ENCODE measurements at regions not wholly inside any gene's neighbourhood (a gene's known extent, or its start where the extent isn't known, plus 50 kb on each side); places are given as distances from the start of the nearest gene placed in this dataset.
A peak's percentile ranks its signal among the peaks of the same experiment; 100 is the strongest.

GRCh38 chr12:75909714-75910656 lies 121.6 kb downstream of the PHLDA1 start:
- Histone ChIP-seq H3K27ac (ENCODE audit: low read depth, low read length) (peak overlapping the region; percentile 65), H3K36me3 (ENCODE audit: control insufficient read depth, insufficient read depth, low read length) (no peaks in the 10 kb centered on the region), H3K4me1 (ENCODE audit: control insufficient read depth, insufficient read depth, low read length) (peaks cover 8% of the 10 kb centered on the region), H3K4me3 (ENCODE audit: low read depth, low read length) (no peak overlapping the region), H3K9me3 (ENCODE audit: control insufficient read depth, insufficient read depth, low read length) (no peaks in the 10 kb centered on the region), H3K27me3 (ENCODE audit: control insufficient read depth, insufficient read depth, low read length) (no peaks in the 10 kb centered on the region)
- peak in 2 of 6 donors; percentile 37 to 47 for DNase-seq (ENCODE audit: low read depth in 4 of 6, low spot score in 6 of 6)
- WGBS (ENCODE audit: insufficient coverage), result 42% methylated on average over 3 of the region's 7 CpGs

GRCh38 chr12:75908961-75909605 lies 122.5 kb downstream of the PHLDA1 start:
- Histone ChIP-seq H3K27ac (ENCODE audit: low read depth, low read length) (peak overlapping the region; percentile 65), H3K4me3 (ENCODE audit: low read depth, low read length) (no peak overlapping the region), H3K36me3 (ENCODE audit: control insufficient read depth, insufficient read depth, low read length) (no peaks in the 10 kb centered on the region), H3K9me3 (ENCODE audit: control insufficient read depth, insufficient read depth, low read length) (no peaks in the 10 kb centered on the region), H3K27me3 (ENCODE audit: control insufficient read depth, insufficient read depth, low read length) (no peaks in the 10 kb centered on the region), H3K4me1 (ENCODE audit: control insufficient read depth, insufficient read depth, low read length) (peaks cover 8% of the 10 kb centered on the region)
- 10% methylated on average over 2 of the region's 2 CpGs for WGBS (ENCODE audit: insufficient coverage)
- peak in 5 of 6 donors; percentile 57 to 94 (median 61) for DNase-seq (ENCODE audit: low read depth in 4 of 6, low spot score in 6 of 6)

GRCh38 chr12:75905922-75906321 lies 125.7 kb downstream of the PHLDA1 start:
- no peaks in the 10 kb centered on the region for H3K9me3 ChIP-seq (ENCODE audit: control insufficient read depth, insufficient read depth, low read length)
- WGBS (ENCODE audit: insufficient coverage), result 83% methylated on average over 1 of the region's 2 CpGs
- no peak overlapping the region for H3K4me3 ChIP-seq (ENCODE audit: low read depth, low read length)
- H3K27ac ChIP-seq (ENCODE audit: low read depth, low read length), result no peak overlapping the region
- H3K36me3 ChIP-seq (ENCODE audit: control insufficient read depth, insufficient read depth, low read length), result no peaks in the 10 kb centered on the region
- no peak for DNase-seq (ENCODE audit: low read depth in 4 of 6, low spot score in 6 of 6)
- no peaks in the 10 kb centered on the region for H3K27me3 ChIP-seq (ENCODE audit: control insufficient read depth, insufficient read depth, low read length)
- H3K4me1 ChIP-seq (ENCODE audit: control insufficient read depth, insufficient read depth, low read length), result peaks cover 10% of the 10 kb centered on the region

GRCh38 chr12:75900781-75901254 lies 130.8 kb downstream of the PHLDA1 start:
- H3K4me1 ChIP-seq (ENCODE audit: control insufficient read depth, insufficient read depth, low read length), result peaks cover 2% of the 10 kb centered on the region
- WGBS (ENCODE audit: insufficient coverage), result 44% methylated on average over 10 of the region's 11 CpGs
- H3K36me3 ChIP-seq (ENCODE audit: control insufficient read depth, insufficient read depth, low read length), result no peaks in the 10 kb centered on the region
- no peak overlapping the region for H3K27ac ChIP-seq (ENCODE audit: low read depth, low read length)
- H3K27me3 ChIP-seq (ENCODE audit: control insufficient read depth, insufficient read depth, low read length), result no peaks in the 10 kb centered on the region
- no peak for DNase-seq (ENCODE audit: low read depth in 4 of 6, low spot score in 6 of 6)
- no peaks in the 10 kb centered on the region for H3K9me3 ChIP-seq (ENCODE audit: control insufficient read depth, insufficient read depth, low read length)
- H3K4me3 ChIP-seq (ENCODE audit: low read depth, low read length), result no peak overlapping the region

GRCh38 chr12:75900226-75900625 lies 131.3 kb downstream of the PHLDA1 start:
- Histone ChIP-seq H3K4me3 (ENCODE audit: low read depth, low read length) (no peak overlapping the region), H3K27me3 (ENCODE audit: control insufficient read depth, insufficient read depth, low read length) (no peaks in the 10 kb centered on the region), H3K27ac (ENCODE audit: low read depth, low read length) (no peak overlapping the region), H3K9me3 (ENCODE audit: control insufficient read depth, insufficient read depth, low read length) (no peaks in the 10 kb centered on the region), H3K4me1 (ENCODE audit: control insufficient read depth, insufficient read depth, low read length) (peaks cover 2% of the 10 kb centered on the region), H3K36me3 (ENCODE audit: control insufficient read depth, insufficient read depth, low read length) (no peaks in the 10 kb centered on the region)
- DNase-seq (ENCODE audit: low read depth in 4 of 6, low spot score in 6 of 6), result peak in 1 of 6 donors; percentile 84
- WGBS (ENCODE audit: insufficient coverage), result no CpG with 5 or more reads among the region's 5 CpGs

- 82% methylated on average over 2 of the region's 4 CpGs for WGBS (ENCODE audit: insufficient coverage)
These were observed 136.4 kb downstream of the PHLDA1 start for GRCh38 chr12:75894965-75895754.

GRCh38 chr12:75893765-75894164 lies 137.8 kb downstream of the PHLDA1 start:
- Histone ChIP-seq H3K27ac (ENCODE audit: low read depth, low read length) (no peak overlapping the region), H3K9me3 (ENCODE audit: control insufficient read depth, insufficient read depth, low read length) (no peaks in the 10 kb centered on the region), H3K4me3 (ENCODE audit: low read depth, low read length) (no peak overlapping the region), H3K27me3 (ENCODE audit: control insufficient read depth, insufficient read depth, low read length) (no peaks in the 10 kb centered on the region), H3K4me1 (ENCODE audit: control insufficient read depth, insufficient read depth, low read length) (no peaks in the 10 kb centered on the region), H3K36me3 (ENCODE audit: control insufficient read depth, insufficient read depth, low read length) (no peaks in the 10 kb centered on the region)
- DNase-seq (ENCODE audit: low read depth in 4 of 6, low spot score in 6 of 6), result no peak
- no CpG with 5 or more reads among the region's 3 CpGs for WGBS (ENCODE audit: insufficient coverage)

More at GRCh38 chr12:75894965-75895754, 136.4 kb downstream of the PHLDA1 start:
- no peak overlapping the region for H3K27ac ChIP-seq (ENCODE audit: low read depth, low read length)
- H3K4me1 ChIP-seq (ENCODE audit: control insufficient read depth, insufficient read depth, low read length), result no peaks in the 10 kb centered on the region
- no peaks in the 10 kb centered on the region for H3K36me3 ChIP-seq (ENCODE audit: control insufficient read depth, insufficient read depth, low read length)
- H3K27me3 ChIP-seq (ENCODE audit: control insufficient read depth, insufficient read depth, low read length), result no peaks in the 10 kb centered on the region
- H3K4me3 ChIP-seq (ENCODE audit: low read depth, low read length), result no peak overlapping the region
- DNase-seq (ENCODE audit: low read depth in 4 of 6, low spot score in 6 of 6), result no peak
- no peaks in the 10 kb centered on the region for H3K9me3 ChIP-seq (ENCODE audit: control insufficient read depth, insufficient read depth, low read length)

GRCh38 chr12:75892731-75893408 lies 138.7 kb downstream of the PHLDA1 start:
- no peaks in the 10 kb centered on the region for H3K36me3 ChIP-seq (ENCODE audit: control insufficient read depth, insufficient read depth, low read length)
- no peaks in the 10 kb centered on the region for H3K4me1 ChIP-seq (ENCODE audit: control insufficient read depth, insufficient read depth, low read length)
- DNase-seq (ENCODE audit: low read depth in 4 of 6, low spot score in 6 of 6), result no peak
- H3K27me3 ChIP-seq (ENCODE audit: control insufficient read depth, insufficient read depth, low read length), result no peaks in the 10 kb centered on the region
- WGBS (ENCODE audit: insufficient coverage), result 82% methylated on average over 4 of the region's 5 CpGs
- H3K9me3 ChIP-seq (ENCODE audit: control insufficient read depth, insufficient read depth, low read length), result no peaks in the 10 kb centered on the region
- H3K27ac ChIP-seq (ENCODE audit: low read depth, low read length), result no peak overlapping the region
- H3K4me3 ChIP-seq (ENCODE audit: low read depth, low read length), result no peak overlapping the region

GRCh38 chr12:75891072-75891471 lies 140.5 kb downstream of the PHLDA1 start:
- H3K27ac ChIP-seq (ENCODE audit: low read depth, low read length), result no peak overlapping the region
- no peaks in the 10 kb centered on the region for H3K36me3 ChIP-seq (ENCODE audit: control insufficient read depth, insufficient read depth, low read length)
- DNase-seq (ENCODE audit: low read depth in 4 of 6, low spot score in 6 of 6), result no peak
- H3K4me1 ChIP-seq (ENCODE audit: control insufficient read depth, insufficient read depth, low read length), result no peaks in the 10 kb centered on the region
- WGBS (ENCODE audit: insufficient coverage), result 84% methylated on average over 2 of the region's 3 CpGs
- no peaks in the 10 kb centered on the region for H3K9me3 ChIP-seq (ENCODE audit: control insufficient read depth, insufficient read depth, low read length)
- no peak overlapping the region for H3K4me3 ChIP-seq (ENCODE audit: low read depth, low read length)
- H3K27me3 ChIP-seq (ENCODE audit: control insufficient read depth, insufficient read depth, low read length), result no peaks in the 10 kb centered on the region

Measured in spinal cord (tissue), 9 donors.